ENCODE measurements at regions not wholly inside any gene's neighbourhood (a gene's known extent, or its start where the extent isn't known, plus 50 kb on each side); places are given as distances from the start of the nearest gene placed in this dataset.

- TF ChIP-seq CTCF (IDR thresholded peaks at IDR 0.05 in 2 of 3, conservative IDR thresholded peaks at IDR 0.05 in 1 of 3; ENCODE audit: control insufficient read depth in 2 of 3, extremely low read depth in 1 of 3, insufficient read depth in 1 of 3, low read depth in 3 of 3, low read length in 3 of 3), result no peak
- TF ChIP-seq EGR1 (IDR thresholded peaks at IDR 0.05; ENCODE audit: borderline replicate concordance in 1 of 2, low read depth in 2 of 2, low read length in 2 of 2), result no peak
- no peak for TF ChIP-seq POLR2AphosphoS2 (IDR thresholded peaks at IDR 0.05; ENCODE audit: low read depth, low read length)
- TF ChIP-seq, protein P1, sequence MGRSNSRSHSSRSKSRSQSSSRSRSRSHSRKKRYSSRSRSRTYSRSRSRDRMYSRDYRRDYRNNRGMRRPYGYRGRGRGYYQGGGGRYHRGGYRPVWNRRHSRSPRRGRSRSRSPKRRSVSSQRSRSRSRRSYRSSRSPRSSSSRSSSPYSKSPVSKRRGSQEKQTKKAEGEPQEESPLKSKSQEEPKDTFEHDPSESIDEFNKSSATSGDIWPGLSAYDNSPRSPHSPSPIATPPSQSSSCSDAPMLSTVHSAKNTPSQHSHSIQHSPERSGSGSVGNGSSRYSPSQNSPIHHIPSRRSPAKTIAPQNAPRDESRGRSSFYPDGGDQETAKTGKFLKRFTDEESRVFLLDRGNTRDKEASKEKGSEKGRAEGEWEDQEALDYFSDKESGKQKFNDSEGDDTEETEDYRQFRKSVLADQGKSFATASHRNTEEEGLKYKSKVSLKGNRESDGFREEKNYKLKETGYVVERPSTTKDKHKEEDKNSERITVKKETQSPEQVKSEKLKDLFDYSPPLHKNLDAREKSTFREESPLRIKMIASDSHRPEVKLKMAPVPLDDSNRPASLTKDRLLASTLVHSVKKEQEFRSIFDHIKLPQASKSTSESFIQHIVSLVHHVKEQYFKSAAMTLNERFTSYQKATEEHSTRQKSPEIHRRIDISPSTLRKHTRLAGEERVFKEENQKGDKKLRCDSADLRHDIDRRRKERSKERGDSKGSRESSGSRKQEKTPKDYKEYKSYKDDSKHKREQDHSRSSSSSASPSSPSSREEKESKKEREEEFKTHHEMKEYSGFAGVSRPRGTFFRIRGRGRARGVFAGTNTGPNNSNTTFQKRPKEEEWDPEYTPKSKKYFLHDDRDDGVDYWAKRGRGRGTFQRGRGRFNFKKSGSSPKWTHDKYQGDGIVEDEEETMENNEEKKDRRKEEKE (IDR thresholded peaks at IDR 0.05), result no peak
- TF ChIP-seq RFX5 (IDR thresholded peaks at IDR 0.05; ENCODE audit: low read depth, low read length), result no peak
- TF ChIP-seq EZH2 (IDR thresholded peaks at IDR 0.05; ENCODE audit: borderline replicate concordance, control insufficient read depth, low read depth, low read length), result no peak
- TF ChIP-seq POLR2A (IDR thresholded peaks at IDR 0.05; ENCODE audit: low read depth, low read length), result no peak
- TF ChIP-seq JUND (IDR thresholded peaks at IDR 0.05; ENCODE audit: low read depth, low read length), result no peak
- TF ChIP-seq PML (IDR thresholded peaks at IDR 0.05; ENCODE audit: low read length), result no peak
- TF ChIP-seq, protein P2, sequence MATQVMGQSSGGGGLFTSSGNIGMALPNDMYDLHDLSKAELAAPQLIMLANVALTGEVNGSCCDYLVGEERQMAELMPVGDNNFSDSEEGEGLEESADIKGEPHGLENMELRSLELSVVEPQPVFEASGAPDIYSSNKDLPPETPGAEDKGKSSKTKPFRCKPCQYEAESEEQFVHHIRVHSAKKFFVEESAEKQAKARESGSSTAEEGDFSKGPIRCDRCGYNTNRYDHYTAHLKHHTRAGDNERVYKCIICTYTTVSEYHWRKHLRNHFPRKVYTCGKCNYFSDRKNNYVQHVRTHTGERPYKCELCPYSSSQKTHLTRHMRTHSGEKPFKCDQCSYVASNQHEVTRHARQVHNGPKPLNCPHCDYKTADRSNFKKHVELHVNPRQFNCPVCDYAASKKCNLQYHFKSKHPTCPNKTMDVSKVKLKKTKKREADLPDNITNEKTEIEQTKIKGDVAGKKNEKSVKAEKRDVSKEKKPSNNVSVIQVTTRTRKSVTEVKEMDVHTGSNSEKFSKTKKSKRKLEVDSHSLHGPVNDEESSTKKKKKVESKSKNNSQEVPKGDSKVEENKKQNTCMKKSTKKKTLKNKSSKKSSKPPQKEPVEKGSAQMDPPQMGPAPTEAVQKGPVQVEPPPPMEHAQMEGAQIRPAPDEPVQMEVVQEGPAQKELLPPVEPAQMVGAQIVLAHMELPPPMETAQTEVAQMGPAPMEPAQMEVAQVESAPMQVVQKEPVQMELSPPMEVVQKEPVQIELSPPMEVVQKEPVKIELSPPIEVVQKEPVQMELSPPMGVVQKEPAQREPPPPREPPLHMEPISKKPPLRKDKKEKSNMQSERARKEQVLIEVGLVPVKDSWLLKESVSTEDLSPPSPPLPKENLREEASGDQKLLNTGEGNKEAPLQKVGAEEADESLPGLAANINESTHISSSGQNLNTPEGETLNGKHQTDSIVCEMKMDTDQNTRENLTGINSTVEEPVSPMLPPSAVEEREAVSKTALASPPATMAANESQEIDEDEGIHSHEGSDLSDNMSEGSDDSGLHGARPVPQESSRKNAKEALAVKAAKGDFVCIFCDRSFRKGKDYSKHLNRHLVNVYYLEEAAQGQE (IDR thresholded peaks at IDR 0.05; ENCODE audit: low read depth, low read length), result no peak
These were observed 135.4 kb upstream of the MSX2 start for GRCh38 chr5:174589011-174589410.

Measured in GM12878 (cell line).